Vagina (tissue), 2 donors: ENCODE measurements at regions not wholly inside any gene's neighbourhood (a gene's known extent, or its start where the extent isn't known, plus 50 kb on each side); places are given as distances from the start of the nearest gene placed in this dataset.

Source experiments
- CTCF ChIP-seq, 3 experiments: fragments of 450-650 bp in 2 of 3; fragments of 200-600 bp in 1 of 3; sonication (generic) in 1 of 3; IDR thresholded peaks; one replicate each; pipeline ENCODE4 v1.5.1; 2017 to 2019; ENCODE audit warnings: antibody characterized with exemption in 3 of 3, mild to moderate bottlenecking in 2 of 3, moderate library complexity in 2 of 3
- POLR2A ChIP-seq, 2 donors: fragments of 450-650 bp; IDR thresholded peaks; one replicate each; pipeline ENCODE4 v1.6.1; 2017; ENCODE audit warnings: antibody characterized with exemption in 2 of 2, mild to moderate bottlenecking in 2 of 2, moderate library complexity in 2 of 2
- POLR2AphosphoS5 ChIP-seq, 2 donors: sonication (generic); formaldehyde crosslinking; IDR thresholded peaks; one replicate each; pipeline ENCODE4 v1.9.0; 2017; ENCODE audit warnings: antibody characterized with exemption in 2 of 2, mild to moderate bottlenecking in 2 of 2, low read depth in 1 of 2; ENCODE audit not compliant: insufficient read depth in 1 of 2

- TF ChIP-seq CTCF (IDR thresholded peaks at IDR 0.05): no peak
- no peak for TF ChIP-seq POLR2A (IDR thresholded peaks at IDR 0.05)
- no peak for TF ChIP-seq POLR2AphosphoS5 (IDR thresholded peaks at IDR 0.05; ENCODE audit: insufficient read depth in 1 of 2, low read depth in 1 of 2)
These were observed 1090.8 kb downstream of the TYW1 start for GRCh38 chr7:68087401-68087800.
